Fibroblast of pulmonary artery (primary cell): ENCODE measurements at regions not wholly inside any gene's neighbourhood (a gene's known extent, or its start where the extent isn't known, plus 50 kb on each side); places are given as distances from the start of the nearest gene placed in this dataset.

Experiments
- DNase-seq: peaks from one replicate; pipeline ENCODE4 v3.0.0-alpha.2; 2010; ENCODE audit warnings: low read depth
- H3K4me3 ChIP-seq: replicated peaks from 2 replicates; pipeline ENCODE4 v1.5.1; 2011; ENCODE audit warnings: low read depth, mild to moderate bottlenecking, control low read depth, low read length, moderate library complexity
- TF ChIP-seq, protein P1 (sequence below): IDR thresholded peaks from 2 replicates; pipeline ENCODE4 v1.5.1; 2011; ENCODE audit warnings: mild to moderate bottlenecking, control low read depth, low read length, inconsistent platforms; ENCODE audit errors: missing control alignments

DNA sequence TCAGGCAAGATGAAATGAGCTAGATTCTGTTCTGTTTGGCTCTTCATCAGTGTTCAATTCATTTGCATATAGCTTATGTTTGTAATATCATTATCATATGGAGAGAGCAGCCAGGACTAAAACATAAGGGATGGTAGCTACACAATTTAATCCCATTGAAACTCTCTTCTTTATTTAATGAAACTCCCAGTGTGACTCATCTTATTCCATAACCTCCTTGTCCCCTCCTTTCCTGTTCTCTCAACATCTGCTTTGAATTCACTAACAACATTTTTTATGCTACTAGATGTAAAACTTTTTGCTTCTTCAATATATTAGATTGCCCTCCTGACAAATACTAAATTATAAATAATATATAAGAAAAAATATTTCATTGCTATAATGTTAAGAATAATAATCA is 1823.4 kb downstream of the MAT2B start:
- peak; percentile 10 for DNase-seq
- no peak overlapping the region for H3K4me3 ChIP-seq
- TF ChIP-seq, protein P1, sequence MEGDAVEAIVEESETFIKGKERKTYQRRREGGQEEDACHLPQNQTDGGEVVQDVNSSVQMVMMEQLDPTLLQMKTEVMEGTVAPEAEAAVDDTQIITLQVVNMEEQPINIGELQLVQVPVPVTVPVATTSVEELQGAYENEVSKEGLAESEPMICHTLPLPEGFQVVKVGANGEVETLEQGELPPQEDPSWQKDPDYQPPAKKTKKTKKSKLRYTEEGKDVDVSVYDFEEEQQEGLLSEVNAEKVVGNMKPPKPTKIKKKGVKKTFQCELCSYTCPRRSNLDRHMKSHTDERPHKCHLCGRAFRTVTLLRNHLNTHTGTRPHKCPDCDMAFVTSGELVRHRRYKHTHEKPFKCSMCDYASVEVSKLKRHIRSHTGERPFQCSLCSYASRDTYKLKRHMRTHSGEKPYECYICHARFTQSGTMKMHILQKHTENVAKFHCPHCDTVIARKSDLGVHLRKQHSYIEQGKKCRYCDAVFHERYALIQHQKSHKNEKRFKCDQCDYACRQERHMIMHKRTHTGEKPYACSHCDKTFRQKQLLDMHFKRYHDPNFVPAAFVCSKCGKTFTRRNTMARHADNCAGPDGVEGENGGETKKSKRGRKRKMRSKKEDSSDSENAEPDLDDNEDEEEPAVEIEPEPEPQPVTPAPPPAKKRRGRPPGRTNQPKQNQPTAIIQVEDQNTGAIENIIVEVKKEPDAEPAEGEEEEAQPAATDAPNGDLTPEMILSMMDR, result no peak

- TF ChIP-seq, protein P1, result no peak
- H3K4me3 ChIP-seq, result no peak overlapping the region
- DNase-seq, result no peak
Observed at GRCh38 chr5:165333623-165334022, 1828.2 kb downstream of the MAT2B start.

- no peak overlapping the region for H3K4me3 ChIP-seq
- TF ChIP-seq, protein P1, result no peak
- DNase-seq, result no peak
Observed at GRCh38 chr5:165334201-165334600, 1828.8 kb downstream of the MAT2B start.

DNA sequence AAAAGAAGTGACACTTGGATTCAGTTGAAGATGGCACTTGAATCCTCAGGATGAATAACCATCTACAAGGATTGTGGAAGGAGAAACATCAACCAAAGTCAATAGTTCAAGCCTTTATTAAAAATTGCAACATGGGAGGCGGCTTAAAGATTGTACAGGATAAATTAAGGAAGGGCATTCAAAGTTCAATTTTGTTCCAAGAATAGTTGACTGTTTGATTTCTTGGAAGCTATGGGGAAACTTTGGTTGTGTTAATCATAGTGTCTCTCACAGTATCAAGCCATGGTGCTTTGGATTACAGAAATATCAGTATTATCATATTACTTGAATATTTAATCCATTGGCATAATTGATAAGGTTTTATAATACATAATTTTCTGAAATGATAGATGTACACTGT is 1844.3 kb downstream of the MAT2B start:
- H3K4me3 ChIP-seq, result no peak overlapping the region
- no peak for DNase-seq
- TF ChIP-seq, protein P1, result no peak

DNA sequence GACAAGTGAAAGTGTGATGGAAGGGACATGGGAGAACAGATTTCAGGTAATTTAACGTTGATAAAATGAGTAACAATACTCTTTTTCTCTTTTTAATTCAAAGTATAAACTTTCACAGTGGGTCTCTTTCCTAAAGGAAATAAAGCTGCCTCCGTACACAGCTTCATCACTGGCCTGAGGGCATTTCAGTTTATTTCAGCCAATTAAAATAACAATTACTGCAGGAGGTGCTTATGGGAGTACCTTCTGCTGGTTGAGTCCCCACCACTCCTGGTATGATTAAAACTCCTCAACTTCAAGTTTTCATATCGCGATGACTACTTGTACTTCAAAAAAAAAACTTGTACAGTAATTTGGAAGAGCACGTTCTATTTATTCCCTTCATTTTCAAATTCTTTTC is 1845.9 kb downstream of the MAT2B start:
- DNase-seq, result no peak
- TF ChIP-seq, protein P1, result no peak
- no peak overlapping the region for H3K4me3 ChIP-seq

GRCh38 chr5:165360366-165360765 is 1854.9 kb downstream of the MAT2B start:
- no peak overlapping the region for H3K4me3 ChIP-seq
- no peak for DNase-seq
- TF ChIP-seq, protein P1, result no peak

DNA sequence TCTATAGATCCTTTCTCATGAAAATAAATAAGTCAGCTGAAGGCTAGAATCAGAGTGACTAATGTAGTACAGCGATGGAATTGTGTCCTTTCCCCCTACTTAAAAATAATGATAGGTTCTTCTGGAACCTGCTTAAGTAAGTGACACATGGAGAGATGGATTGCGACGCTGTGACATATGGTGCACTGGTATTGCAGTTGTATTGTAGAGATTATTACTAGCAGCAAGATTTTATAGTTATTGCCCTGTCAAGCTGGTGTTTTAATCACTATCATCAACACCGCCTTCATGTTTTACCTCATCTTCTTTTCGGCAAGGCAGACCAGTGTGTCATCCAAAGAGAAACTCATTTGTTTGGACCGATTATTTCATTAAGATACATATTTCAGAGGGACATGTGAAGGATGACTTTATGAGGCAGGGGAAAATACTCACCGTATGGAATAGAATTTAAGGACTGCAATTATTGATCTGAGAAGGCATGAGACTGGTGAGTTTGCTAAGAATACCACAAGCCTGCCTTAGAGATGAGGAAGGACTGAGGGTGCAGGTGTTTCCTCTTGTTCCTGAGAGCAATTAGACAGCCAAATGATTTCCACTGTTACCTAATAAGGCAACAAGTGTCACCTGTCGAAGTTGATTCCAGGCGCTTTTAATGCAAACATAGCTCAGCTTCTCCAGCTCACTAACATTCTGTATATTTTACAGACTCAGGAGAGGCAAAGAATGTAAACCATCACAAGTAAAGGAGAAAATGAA is 1855.5 kb downstream of the MAT2B start:
- H3K4me3 ChIP-seq, result no peak overlapping the region
- TF ChIP-seq, protein P1, result no peak
- DNase-seq, result no peak
